T-cell (primary cell): ENCODE measurements at regions not wholly inside any gene's neighbourhood (a gene's known extent, or its start where the extent isn't known, plus 50 kb on each side); places are given as distances from the start of the nearest gene placed in this dataset.

Experiments
- ATAC-seq, 4 experiments: fragments of 200-7000 bp in 3 of 4; fragments of 150-1000 bp in 1 of 4; cut with Tn5 transposase; replicated peaks in 1 of 4; 1 replicate in 3 of 4; 2 replicates in 1 of 4; pipeline ENCODE4 v1.10.0; 2021; ENCODE audit warnings: moderate library complexity in 3 of 4, mild to moderate bottlenecking in 2 of 4, moderate number of reproducible peaks in 1 of 4
- CTCF ChIA-PET, 2 donors: fragments of 300-600 bp; sonication (Branson Sonifier 250); formaldehyde crosslinking; loops; one replicate each; lab custom pipeline; 2022; ENCODE audit warnings: antibody characterized with exemption in 2 of 2; lab: Charles Lee
- POLR2A ChIA-PET, 2 donors: fragments of 300-600 bp; sonication (Branson Sonifier 250); formaldehyde crosslinking; loops; one replicate each; lab custom pipeline; 2022; ENCODE audit warnings: antibody characterized with exemption in 2 of 2; lab: Charles Lee
- DNase-seq, 35 experiments: peaks; one replicate each; pipeline versions ENCODE4 v3.0.0 to v3.0.0-alpha.2; 2013 to 2023
- H3K27ac ChIP-seq: one replicate; pipeline ENCODE4 v1.5.1; 2013; ENCODE audit warnings: low read length
- H3K27me3 ChIP-seq, 2 experiments: replicated peaks in 1 of 2; 1 replicate in 1 of 2; 2 replicates in 1 of 2; pipeline versions ENCODE4 v1.6.1 to v1.7.0; 2013; ENCODE audit warnings: low read length in 1 of 2, mixed read lengths in 1 of 2; ENCODE audit not compliant: control insufficient read depth in 2 of 2, insufficient read depth in 2 of 2; ENCODE audit errors: extremely low read depth in 1 of 2
- H3K36me3 ChIP-seq, 2 donors: 1 replicate in 1 of 2; 2 replicates in 1 of 2; pipeline versions ENCODE4 v1.6.1 to v1.7.0; 2013; ENCODE audit warnings: low read length in 1 of 2; ENCODE audit not compliant: control insufficient read depth in 2 of 2, insufficient read depth in 1 of 2; ENCODE audit errors: extremely low read depth in 1 of 2
- H3K4me1 ChIP-seq, 2 experiments: 1 replicate in 1 of 2; 2 replicates in 1 of 2; pipeline versions ENCODE4 v1.6.1 to v1.7.0; 2013; ENCODE audit warnings: low read length in 2 of 2, mixed read lengths in 1 of 2; ENCODE audit not compliant: insufficient read depth in 2 of 2, control insufficient read depth in 1 of 2; ENCODE audit errors: extremely low read depth in 1 of 2
- H3K4me3 ChIP-seq, 2 donors: 1 replicate in 1 of 2; 2 replicates in 1 of 2; pipeline versions ENCODE4 v1.5.1 to v1.7.0; 2013; ENCODE audit warnings: mild to moderate bottlenecking in 2 of 2, low read length in 1 of 2, moderate library complexity in 1 of 2; ENCODE audit not compliant: control insufficient read depth in 1 of 2; ENCODE audit errors: extremely low read depth in 1 of 2
- H3K9me3 ChIP-seq: 2 replicates; pipeline ENCODE4 v1.7.0; 2013
- H3K27ac Mint-ChIP-seq, 2 donors: one replicate each; pipeline ENCODE4 v1.8.0; 2020 to 2021; ENCODE audit warnings: mild to moderate bottlenecking in 2 of 2, mixed read lengths in 2 of 2
- H3K27me3 Mint-ChIP-seq, 2 donors: one replicate each; pipeline ENCODE4 v1.8.0; 2021 to 2022; ENCODE audit warnings: mixed read lengths in 2 of 2
- H3K36me3 Mint-ChIP-seq: one replicate; pipeline ENCODE4 v1.8.0; 2021; ENCODE audit warnings: mixed read lengths
- H3K4me1 Mint-ChIP-seq, 3 donors: one replicate each; pipeline ENCODE4 v1.8.0; 2020 to 2022; ENCODE audit warnings: mixed read lengths in 3 of 3, mild to moderate bottlenecking in 1 of 3
- H3K4me3 Mint-ChIP-seq, 3 donors: one replicate each; pipeline ENCODE4 v1.8.0; 2020 to 2022; ENCODE audit warnings: mild to moderate bottlenecking in 3 of 3, mixed read lengths in 3 of 3, moderate library complexity in 3 of 3
- H3K9me3 Mint-ChIP-seq, 3 donors: one replicate each; pipeline ENCODE4 v1.8.0; 2020 to 2022; ENCODE audit warnings: mixed read lengths in 3 of 3
- WGBS: methylation state at CpG from one replicate; pipeline ENCODE4 v1.1.5; 2013; ENCODE audit warnings: missing lambda C conversion rate; ENCODE audit not compliant: insufficient coverage; 5-methylcytosine and 5-hydroxymethylcytosine counted together

DNA sequence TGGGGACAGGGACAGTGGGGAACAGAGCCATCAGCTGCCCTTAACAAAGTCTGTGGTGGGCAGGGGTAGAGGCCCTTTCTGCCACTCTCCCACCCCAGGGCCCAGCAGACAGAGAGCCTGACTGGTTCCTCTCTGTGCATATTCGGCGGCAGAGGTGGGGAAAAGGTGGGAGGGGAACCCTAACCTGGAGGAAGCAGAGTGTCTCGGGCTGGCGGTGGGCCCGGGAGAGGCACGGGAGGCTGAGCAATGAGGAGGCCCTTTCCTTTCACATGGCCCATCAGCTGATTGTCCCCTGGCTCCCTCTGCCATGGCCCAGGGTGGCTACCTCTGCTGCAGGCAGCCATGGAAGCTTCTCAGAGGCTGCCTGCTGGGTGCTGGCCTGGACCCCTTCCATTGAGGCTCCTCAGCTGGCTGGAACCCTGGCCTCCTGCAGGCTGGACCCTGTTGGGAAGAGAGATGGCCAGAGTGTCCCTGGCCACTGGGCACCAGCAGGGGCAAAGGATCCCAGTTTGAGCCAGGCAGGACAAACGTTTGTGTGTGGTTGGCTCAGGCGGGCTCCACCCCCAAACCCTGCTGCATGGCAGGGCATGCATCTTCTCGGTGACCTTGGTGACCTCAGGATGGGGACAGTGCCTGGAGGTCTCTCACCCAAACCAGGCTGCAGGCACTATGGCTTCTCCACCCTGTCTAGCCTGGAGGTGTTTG is 202.8 kb upstream of the ZNF536 start:
- Histone ChIP-seq H3K4me3 (no peak overlapping the region), H3K4me1 (no peaks in the 10 kb centered on the region), H3K27ac (no peak overlapping the region), H3K27me3 (peaks cover 0 to 26% of the 10 kb centered on the region in 2 experiments), H3K9me3 (no peaks in the 10 kb centered on the region), H3K36me3 (no peaks in the 10 kb centered on the region)
- Mint-ChIP-seq H3K4me3 (no peak overlapping the region), H3K4me1 (no peaks in the 10 kb centered on the region), H3K27me3 (peaks cover 0 to 2% of the 10 kb centered on the region in 2 donors), H3K9me3 (peaks cover 0 to 2% (median 0%) of the 10 kb centered on the region in 3 donors), H3K36me3 (no peaks in the 10 kb centered on the region), H3K27ac (no peak overlapping the region)
- 72% methylated on average over 7 of the region's 9 CpGs for WGBS
- ATAC-seq (no peak), DNase-seq (no peak)
- CTCF ChIA-PET: no interaction called here
- POLR2A ChIA-PET: no interaction called here

- no peak overlapping the region for H3K4me3 Mint-ChIP-seq
- H3K27ac Mint-ChIP-seq: no peak overlapping the region
- ChIA-PET CTCF (no interaction called here), POLR2A (no interaction called here)
- Histone ChIP-seq H3K9me3 (no peaks in the 10 kb centered on the region), H3K27me3 (peaks cover 0 to 24% of the 10 kb centered on the region in 2 experiments), H3K36me3 (no peaks in the 10 kb centered on the region), H3K27ac (no peak overlapping the region), H3K4me3 (no peak overlapping the region), H3K4me1 (no peaks in the 10 kb centered on the region)
- WGBS: 91% methylated on average over 7 of the region's 7 CpGs
- no peaks in the 10 kb centered on the region for H3K4me1 Mint-ChIP-seq
- DNase-seq: no peak
- H3K36me3 Mint-ChIP-seq: no peaks in the 10 kb centered on the region
- no peaks in the 10 kb centered on the region for H3K9me3 Mint-ChIP-seq
- peaks cover 0 to 2% of the 10 kb centered on the region in 2 donors for H3K27me3 Mint-ChIP-seq
- ATAC-seq: no peak
Observed at GRCh38 chr19:30170081-30170480, 202.1 kb upstream of the ZNF536 start.

DNA sequence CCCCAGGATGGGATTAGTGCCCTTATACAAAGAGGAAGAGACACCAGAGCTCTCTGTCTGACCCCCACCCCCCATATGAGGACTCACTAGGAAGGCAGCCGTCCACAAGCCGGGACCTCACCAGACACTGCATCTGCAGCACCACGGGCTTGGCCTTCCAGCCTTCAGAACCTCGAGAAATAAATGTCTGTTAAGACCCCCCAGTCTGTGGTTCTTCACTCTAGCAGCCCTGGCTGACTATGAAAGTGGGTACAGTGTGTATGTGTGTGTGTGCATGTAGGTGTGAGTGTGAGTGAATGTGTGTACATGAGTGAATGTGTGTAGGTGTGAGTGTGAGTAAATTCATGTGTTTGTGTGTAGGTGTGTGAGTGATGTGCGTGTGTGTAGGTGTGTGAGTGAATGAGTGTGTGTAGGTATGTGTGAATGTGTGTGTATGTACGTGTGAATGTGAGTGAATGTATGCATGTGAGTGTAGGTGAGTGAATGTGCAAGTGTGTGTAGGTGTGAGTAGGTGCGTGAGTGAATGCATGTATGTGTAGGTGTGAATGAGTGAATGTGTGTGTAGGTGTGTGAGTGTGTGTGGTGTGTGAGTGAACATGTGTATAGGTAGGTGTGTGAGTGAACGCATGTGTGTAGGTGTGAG is 201.6 kb upstream of the ZNF536 start:
- no peaks in the 10 kb centered on the region for H3K4me1 Mint-ChIP-seq
- peaks cover 0 to 21% of the 10 kb centered on the region in 2 experiments for H3K27me3 ChIP-seq
- DNase-seq (no peak), ATAC-seq (no peak)
- no peaks in the 10 kb centered on the region for H3K36me3 Mint-ChIP-seq
- no peaks in the 10 kb centered on the region for H3K9me3 Mint-ChIP-seq
- no peaks in the 10 kb centered on the region for H3K4me1 ChIP-seq
- peaks cover 0 to 2% of the 10 kb centered on the region in 2 donors for H3K27me3 Mint-ChIP-seq
- ChIA-PET POLR2A (no interaction called here), CTCF (no interaction called here)
- WGBS: 90% methylated on average over 4 of the region's 8 CpGs
- H3K27ac ChIP-seq: no peak overlapping the region
- H3K4me3 ChIP-seq: no peak overlapping the region
- H3K36me3 ChIP-seq: no peaks in the 10 kb centered on the region
- H3K27ac Mint-ChIP-seq: no peak overlapping the region
- no peak overlapping the region for H3K4me3 Mint-ChIP-seq
- H3K9me3 ChIP-seq: no peaks in the 10 kb centered on the region

DNA sequence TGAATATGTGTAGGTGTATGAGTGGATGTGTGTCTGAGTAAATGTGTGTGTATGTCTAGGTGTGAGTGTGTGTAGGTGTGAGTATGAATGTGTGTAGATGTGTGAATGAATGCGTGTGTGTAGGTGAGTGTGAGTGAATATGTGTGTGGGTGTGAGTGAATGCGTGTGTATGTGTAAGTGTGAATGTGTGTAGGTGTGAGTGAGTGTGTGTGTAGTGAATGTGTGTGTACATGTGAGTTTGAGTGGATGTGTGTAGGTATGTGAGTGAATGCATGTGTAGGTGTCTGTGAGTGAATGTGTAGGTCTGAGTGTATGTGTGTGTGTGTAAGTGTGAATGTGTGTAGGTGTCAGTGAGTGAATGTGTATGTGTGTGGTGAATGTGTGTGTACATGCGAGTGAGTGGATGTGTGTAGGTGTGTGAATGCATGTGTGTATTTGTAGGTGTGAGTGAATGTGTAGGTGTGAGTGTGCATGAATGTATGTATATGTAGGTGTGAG is 201.0 kb upstream of the ZNF536 start:
- Mint-ChIP-seq H3K4me1 (no peaks in the 10 kb centered on the region), H3K9me3 (no peaks in the 10 kb centered on the region), H3K4me3 (no peak overlapping the region), H3K27me3 (peaks cover 0 to 2% of the 10 kb centered on the region in 2 donors), H3K36me3 (no peaks in the 10 kb centered on the region), H3K27ac (no peak overlapping the region)
- WGBS: 90% methylated on average over 3 of the region's 3 CpGs
- Histone ChIP-seq H3K9me3 (no peaks in the 10 kb centered on the region), H3K4me3 (no peak overlapping the region), H3K4me1 (no peaks in the 10 kb centered on the region), H3K36me3 (no peaks in the 10 kb centered on the region), H3K27ac (no peak overlapping the region), H3K27me3 (peaks cover 0 to 21% of the 10 kb centered on the region in 2 experiments)
- CTCF ChIA-PET: no interaction called here
- ATAC-seq (no peak), DNase-seq (no peak)
- POLR2A ChIA-PET: no interaction called here

- H3K27me3 ChIP-seq: peaks cover 0 to 21% of the 10 kb centered on the region in 2 experiments
- DNase-seq (no peak), ATAC-seq (no peak)
- no peaks in the 10 kb centered on the region for H3K4me1 Mint-ChIP-seq
- no peak overlapping the region for H3K27ac ChIP-seq
- peaks cover 0 to 2% of the 10 kb centered on the region in 2 donors for H3K27me3 Mint-ChIP-seq
- no peak overlapping the region for H3K4me3 ChIP-seq
- POLR2A ChIA-PET: no interaction called here
- no peak overlapping the region for H3K4me3 Mint-ChIP-seq
- no peaks in the 10 kb centered on the region for H3K4me1 ChIP-seq
- CTCF ChIA-PET: no interaction called here
- WGBS: 69% methylated on average over 10 of the region's 10 CpGs
- H3K27ac Mint-ChIP-seq: no peak overlapping the region
- no peaks in the 10 kb centered on the region for H3K36me3 Mint-ChIP-seq
- no peaks in the 10 kb centered on the region for H3K36me3 ChIP-seq
- H3K9me3 ChIP-seq: no peaks in the 10 kb centered on the region
- no peaks in the 10 kb centered on the region for H3K9me3 Mint-ChIP-seq
Observed at GRCh38 chr19:30171795-30172612, 200.2 kb upstream of the ZNF536 start.

- H3K36me3 Mint-ChIP-seq: no peaks in the 10 kb centered on the region
- H3K27me3 Mint-ChIP-seq: peaks cover under 1 to 7% of the 10 kb centered on the region in 2 donors
- H3K4me3 Mint-ChIP-seq: no peak overlapping the region
- POLR2A ChIA-PET: no interaction called here
- H3K4me1 Mint-ChIP-seq: no peaks in the 10 kb centered on the region
- no peak overlapping the region for H3K4me3 ChIP-seq
- DNase-seq (no peak), ATAC-seq (no peak)
- no peaks in the 10 kb centered on the region for H3K4me1 ChIP-seq
- H3K27ac Mint-ChIP-seq: no peak overlapping the region
- no peaks in the 10 kb centered on the region for H3K36me3 ChIP-seq
- H3K27ac ChIP-seq: no peak overlapping the region
- peaks cover 0 to 22% of the 10 kb centered on the region in 2 experiments for H3K27me3 ChIP-seq
- no peaks in the 10 kb centered on the region for H3K9me3 Mint-ChIP-seq
- H3K9me3 ChIP-seq: no peaks in the 10 kb centered on the region
- 82% methylated on average over 8 of the region's 8 CpGs for WGBS
- CTCF ChIA-PET: no interaction called here
Observed at GRCh38 chr19:30172613-30173242, 199.5 kb upstream of the ZNF536 start.
